WTC11 (cell line): ENCODE measurements at regions not wholly inside any gene's neighbourhood (a gene's known extent, or its start where the extent isn't known, plus 50 kb on each side); places are given as distances from the start of the nearest gene placed in this dataset.

Source experiments
- ETV6 ChIP-seq: sonication (generic); formaldehyde crosslinking; IDR thresholded peaks from 2 replicates; pipeline ENCODE4 v1.8.1; 2022; ENCODE audit warnings: mild to moderate bottlenecking, missing genetic modification reagents
- FOXK1 ChIP-seq: sonication (generic); formaldehyde crosslinking; IDR thresholded peaks from 2 replicates; pipeline ENCODE4 v1.8.0; 2022; ENCODE audit warnings: mild to moderate bottlenecking, moderate library complexity, missing genetic modification reagents
- SMAD3 ChIP-seq: sonication (generic); formaldehyde crosslinking; IDR thresholded peaks from 2 replicates; pipeline ENCODE4 v1.8.0; 2022; ENCODE audit warnings: missing genetic modification reagents, mild to moderate bottlenecking, borderline replicate concordance
- ZNF317 ChIP-seq: sonication (generic); formaldehyde crosslinking; IDR thresholded peaks from 2 replicates; pipeline ENCODE4 v1.8.1; 2023; ENCODE audit warnings: low read depth, mild to moderate bottlenecking, moderate library complexity, missing genetic modification reagents, borderline replicate concordance
- ZNF423 ChIP-seq: fragments of 250-450 bp; sonication (Bioruptor Pico); IDR thresholded peaks from 2 replicates; pipeline ENCODE4 v2.1.2; 2022; ENCODE audit warnings: mild to moderate bottlenecking, moderate library complexity
- TF ChIP-seq, protein P1 (sequence below): fragments of 200-600 bp; IDR thresholded peaks from 2 replicates; pipeline ENCODE4 v1.8.0; 2022; ENCODE audit warnings: antibody characterized with exemption
- TF ChIP-seq, protein P2 (sequence below): sonication (generic); formaldehyde crosslinking; IDR thresholded peaks from 2 replicates; pipeline ENCODE4 v1.8.0; 2022; ENCODE audit warnings: missing genetic modification reagents
- TF ChIP-seq, protein P3 (sequence below): sonication (generic); formaldehyde crosslinking; IDR thresholded peaks from 2 replicates; pipeline ENCODE4 v1.8.1; 2023; ENCODE audit warnings: mild to moderate bottlenecking, missing genetic modification reagents, moderate library complexity
- TF ChIP-seq, protein P4 (sequence below): sonication (generic); formaldehyde crosslinking; IDR thresholded peaks from 2 replicates; pipeline ENCODE4 v1.8.0; 2022; ENCODE audit warnings: mild to moderate bottlenecking, missing genetic modification reagents
- TF ChIP-seq, protein P5 (sequence below): sonication (generic); formaldehyde crosslinking; IDR thresholded peaks from 2 replicates; pipeline ENCODE4 v1.8.0; 2023; ENCODE audit warnings: missing genetic modification reagents

DNA sequence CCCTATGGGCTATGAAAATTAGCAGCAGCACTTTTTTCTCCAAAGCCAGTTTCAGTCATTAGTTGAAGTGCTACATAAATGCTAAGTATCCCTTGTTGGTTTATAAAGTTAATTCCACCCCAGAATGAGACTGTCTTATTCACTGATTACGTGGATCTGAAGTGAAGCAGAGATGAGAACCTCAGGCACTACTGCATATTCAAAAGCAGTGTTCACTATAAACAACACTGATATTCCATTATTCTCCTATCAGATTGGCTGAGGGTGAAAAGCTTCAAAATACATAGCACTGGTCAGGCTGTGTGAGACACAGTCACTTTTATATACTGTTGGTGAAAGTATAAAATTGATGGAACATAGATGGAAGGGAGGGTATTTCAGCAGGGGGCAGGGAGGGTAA, 395.7 kb upstream of the RARB start:
- TF ChIP-seq, protein P1, sequence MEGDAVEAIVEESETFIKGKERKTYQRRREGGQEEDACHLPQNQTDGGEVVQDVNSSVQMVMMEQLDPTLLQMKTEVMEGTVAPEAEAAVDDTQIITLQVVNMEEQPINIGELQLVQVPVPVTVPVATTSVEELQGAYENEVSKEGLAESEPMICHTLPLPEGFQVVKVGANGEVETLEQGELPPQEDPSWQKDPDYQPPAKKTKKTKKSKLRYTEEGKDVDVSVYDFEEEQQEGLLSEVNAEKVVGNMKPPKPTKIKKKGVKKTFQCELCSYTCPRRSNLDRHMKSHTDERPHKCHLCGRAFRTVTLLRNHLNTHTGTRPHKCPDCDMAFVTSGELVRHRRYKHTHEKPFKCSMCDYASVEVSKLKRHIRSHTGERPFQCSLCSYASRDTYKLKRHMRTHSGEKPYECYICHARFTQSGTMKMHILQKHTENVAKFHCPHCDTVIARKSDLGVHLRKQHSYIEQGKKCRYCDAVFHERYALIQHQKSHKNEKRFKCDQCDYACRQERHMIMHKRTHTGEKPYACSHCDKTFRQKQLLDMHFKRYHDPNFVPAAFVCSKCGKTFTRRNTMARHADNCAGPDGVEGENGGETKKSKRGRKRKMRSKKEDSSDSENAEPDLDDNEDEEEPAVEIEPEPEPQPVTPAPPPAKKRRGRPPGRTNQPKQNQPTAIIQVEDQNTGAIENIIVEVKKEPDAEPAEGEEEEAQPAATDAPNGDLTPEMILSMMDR: no peak
- TF ChIP-seq ETV6 (CRISPR knock-in tag) (no peak), SMAD3 (CRISPR knock-in tag) (no peak), FOXK1 (no peak), ZNF317 (CRISPR knock-in tag) (no peak), ZNF423 (CRISPR knock-in tag) (no peak)
- TF ChIP-seq, protein P2, sequence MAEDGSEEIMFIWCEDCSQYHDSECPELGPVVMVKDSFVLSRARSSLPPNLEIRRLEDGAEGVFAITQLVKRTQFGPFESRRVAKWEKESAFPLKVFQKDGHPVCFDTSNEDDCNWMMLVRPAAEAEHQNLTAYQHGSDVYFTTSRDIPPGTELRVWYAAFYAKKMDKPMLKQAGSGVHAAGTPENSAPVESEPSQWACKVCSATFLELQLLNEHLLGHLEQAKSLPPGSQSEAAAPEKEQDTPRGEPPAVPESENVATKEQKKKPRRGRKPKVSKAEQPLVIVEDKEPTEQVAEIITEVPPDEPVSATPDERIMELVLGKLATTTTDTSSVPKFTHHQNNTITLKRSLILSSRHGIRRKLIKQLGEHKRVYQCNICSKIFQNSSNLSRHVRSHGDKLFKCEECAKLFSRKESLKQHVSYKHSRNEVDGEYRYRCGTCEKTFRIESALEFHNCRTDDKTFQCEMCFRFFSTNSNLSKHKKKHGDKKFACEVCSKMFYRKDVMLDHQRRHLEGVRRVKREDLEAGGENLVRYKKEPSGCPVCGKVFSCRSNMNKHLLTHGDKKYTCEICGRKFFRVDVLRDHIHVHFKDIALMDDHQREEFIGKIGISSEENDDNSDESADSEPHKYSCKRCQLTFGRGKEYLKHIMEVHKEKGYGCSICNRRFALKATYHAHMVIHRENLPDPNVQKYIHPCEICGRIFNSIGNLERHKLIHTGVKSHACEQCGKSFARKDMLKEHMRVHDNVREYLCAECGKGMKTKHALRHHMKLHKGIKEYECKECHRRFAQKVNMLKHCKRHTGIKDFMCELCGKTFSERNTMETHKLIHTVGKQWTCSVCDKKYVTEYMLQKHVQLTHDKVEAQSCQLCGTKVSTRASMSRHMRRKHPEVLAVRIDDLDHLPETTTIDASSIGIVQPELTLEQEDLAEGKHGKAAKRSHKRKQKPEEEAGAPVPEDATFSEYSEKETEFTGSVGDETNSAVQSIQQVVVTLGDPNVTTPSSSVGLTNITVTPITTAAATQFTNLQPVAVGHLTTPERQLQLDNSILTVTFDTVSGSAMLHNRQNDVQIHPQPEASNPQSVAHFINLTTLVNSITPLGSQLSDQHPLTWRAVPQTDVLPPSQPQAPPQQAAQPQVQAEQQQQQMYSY (CRISPR knock-in tag): no peak
- TF ChIP-seq, protein P3, sequence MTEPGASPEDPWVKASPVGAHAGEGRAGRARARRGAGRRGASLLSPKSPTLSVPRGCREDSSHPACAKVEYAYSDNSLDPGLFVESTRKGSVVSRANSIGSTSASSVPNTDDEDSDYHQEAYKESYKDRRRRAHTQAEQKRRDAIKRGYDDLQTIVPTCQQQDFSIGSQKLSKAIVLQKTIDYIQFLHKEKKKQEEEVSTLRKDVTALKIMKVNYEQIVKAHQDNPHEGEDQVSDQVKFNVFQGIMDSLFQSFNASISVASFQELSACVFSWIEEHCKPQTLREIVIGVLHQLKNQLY (CRISPR knock-in tag): no peak
- TF ChIP-seq, protein P4, sequence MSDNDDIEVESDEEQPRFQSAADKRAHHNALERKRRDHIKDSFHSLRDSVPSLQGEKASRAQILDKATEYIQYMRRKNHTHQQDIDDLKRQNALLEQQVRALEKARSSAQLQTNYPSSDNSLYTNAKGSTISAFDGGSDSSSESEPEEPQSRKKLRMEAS: no peak
- TF ChIP-seq, protein P5, sequence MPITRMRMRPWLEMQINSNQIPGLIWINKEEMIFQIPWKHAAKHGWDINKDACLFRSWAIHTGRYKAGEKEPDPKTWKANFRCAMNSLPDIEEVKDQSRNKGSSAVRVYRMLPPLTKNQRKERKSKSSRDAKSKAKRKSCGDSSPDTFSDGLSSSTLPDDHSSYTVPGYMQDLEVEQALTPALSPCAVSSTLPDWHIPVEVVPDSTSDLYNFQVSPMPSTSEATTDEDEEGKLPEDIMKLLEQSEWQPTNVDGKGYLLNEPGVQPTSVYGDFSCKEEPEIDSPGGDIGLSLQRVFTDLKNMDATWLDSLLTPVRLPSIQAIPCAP (CRISPR knock-in tag): no peak
